ENCODE measurements at regions not wholly inside any gene's neighbourhood (a gene's known extent, or its start where the extent isn't known, plus 50 kb on each side); places are given as distances from the start of the nearest gene placed in this dataset.

DNA sequence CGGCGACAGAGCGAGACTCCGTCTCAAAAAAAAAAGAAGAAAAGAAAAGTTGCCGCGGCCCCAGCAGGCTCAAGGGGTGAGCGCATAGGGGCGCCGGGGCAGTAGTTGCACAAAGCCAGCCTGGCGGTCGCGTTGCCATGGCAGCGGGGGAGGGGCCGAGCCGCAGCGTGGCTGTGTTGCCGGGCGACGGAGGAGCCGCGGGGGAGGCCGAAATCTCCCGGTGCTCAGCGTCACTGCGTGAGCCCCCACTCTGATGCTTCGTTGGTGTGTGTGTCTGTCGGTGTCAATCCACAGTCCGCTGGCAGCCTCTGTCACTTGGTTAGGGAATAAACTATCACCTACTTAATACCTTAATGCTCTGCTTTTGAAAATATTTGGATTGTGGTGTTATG lies 82.9 kb upstream of the C1QTNF9B start:
- no peak for DNase-seq (ENCODE audit: extremely low read depth, low read depth)
- peak overlapping the region; percentile 55 for H3K4me3 ChIP-seq (replicated peaks; ENCODE audit: low read depth, low read length)
- TF ChIP-seq CTCF (IDR thresholded peaks at IDR 0.05; ENCODE audit: low read depth, low read length, missing control alignments), result no peak

DNA sequence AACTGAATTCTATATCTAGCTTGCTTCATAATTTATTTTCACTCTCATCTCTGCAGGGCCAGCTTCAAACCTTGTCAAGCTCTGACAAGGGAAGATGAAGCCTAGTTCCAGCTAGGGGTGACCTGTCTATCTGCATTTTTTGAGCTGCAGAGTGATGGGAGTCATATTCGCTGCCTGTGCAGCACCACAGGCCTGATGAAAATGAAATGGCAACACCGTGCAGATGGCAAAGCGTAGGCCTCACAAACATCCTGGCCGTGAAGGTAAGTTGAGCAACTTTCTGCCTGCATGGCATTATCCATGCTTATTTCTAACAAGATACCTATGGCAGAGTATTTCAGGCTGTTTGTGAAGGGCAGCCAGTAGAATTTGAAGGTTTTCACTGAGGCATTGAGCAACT lies 86.4 kb upstream of the C1QTNF9B start:
- no peak overlapping the region for H3K4me3 ChIP-seq (replicated peaks; ENCODE audit: low read depth, low read length)
- no peak for DNase-seq (ENCODE audit: extremely low read depth, low read depth)
- no peak for TF ChIP-seq CTCF (IDR thresholded peaks at IDR 0.05; ENCODE audit: low read depth, low read length, missing control alignments)

DNA sequence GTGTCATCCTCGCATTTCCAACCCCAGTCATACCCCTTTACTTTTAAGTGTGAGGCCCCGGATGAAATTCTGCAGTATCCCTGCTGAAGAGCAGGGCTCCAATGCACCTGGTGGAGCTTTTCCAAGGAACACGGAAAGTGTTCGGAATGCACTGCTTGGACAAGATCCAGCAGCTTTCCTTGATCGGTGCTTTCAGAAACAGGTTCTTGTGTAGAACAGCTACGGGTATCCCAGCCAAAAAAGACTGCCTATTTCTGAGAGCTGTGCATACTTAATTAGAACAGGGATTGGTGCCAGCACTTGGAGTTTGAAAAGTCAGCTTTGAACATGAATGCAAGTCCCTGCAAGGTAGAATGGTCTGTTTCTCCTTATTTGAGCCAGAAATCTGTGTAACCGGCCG lies 87.2 kb upstream of the C1QTNF9B start:
- no peak overlapping the region for H3K4me3 ChIP-seq (replicated peaks; ENCODE audit: low read depth, low read length)
- TF ChIP-seq CTCF (IDR thresholded peaks at IDR 0.05; ENCODE audit: low read depth, low read length, missing control alignments), result no peak
- no peak for DNase-seq (ENCODE audit: extremely low read depth, low read depth)

DNA sequence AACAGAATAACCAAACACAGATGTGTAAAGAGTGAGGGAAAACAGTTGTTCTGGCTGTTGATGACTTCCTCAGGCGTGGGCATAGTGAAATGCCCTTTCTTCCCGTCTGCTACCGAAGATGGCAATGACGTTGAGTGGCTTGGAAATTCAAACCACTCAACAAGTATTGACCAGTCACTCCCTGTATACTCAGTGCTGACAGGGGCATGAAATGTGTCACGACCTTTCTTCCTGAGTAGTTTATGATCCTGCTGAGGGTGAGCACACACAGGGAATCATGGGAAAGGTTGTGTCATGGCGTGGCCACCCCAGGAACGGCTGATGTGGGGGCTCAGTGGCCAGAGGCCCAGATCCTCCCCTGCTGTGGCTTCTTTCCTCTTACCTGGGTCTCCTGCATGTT lies 87.8 kb upstream of the C1QTNF9B start:
- DNase-seq (ENCODE audit: extremely low read depth, low read depth), result no peak
- no peak for TF ChIP-seq CTCF (IDR thresholded peaks at IDR 0.05; ENCODE audit: low read depth, low read length, missing control alignments)
- no peak overlapping the region for H3K4me3 ChIP-seq (replicated peaks; ENCODE audit: low read depth, low read length)

GRCh38 chr13:23985839-23986238 lies 88.5 kb upstream of the C1QTNF9B start:
- DNase-seq (ENCODE audit: extremely low read depth, low read depth), result no peak
- no peak for TF ChIP-seq CTCF (IDR thresholded peaks at IDR 0.05; ENCODE audit: low read depth, low read length, missing control alignments)
- H3K4me3 ChIP-seq (replicated peaks; ENCODE audit: low read depth, low read length), result no peak overlapping the region

DNA sequence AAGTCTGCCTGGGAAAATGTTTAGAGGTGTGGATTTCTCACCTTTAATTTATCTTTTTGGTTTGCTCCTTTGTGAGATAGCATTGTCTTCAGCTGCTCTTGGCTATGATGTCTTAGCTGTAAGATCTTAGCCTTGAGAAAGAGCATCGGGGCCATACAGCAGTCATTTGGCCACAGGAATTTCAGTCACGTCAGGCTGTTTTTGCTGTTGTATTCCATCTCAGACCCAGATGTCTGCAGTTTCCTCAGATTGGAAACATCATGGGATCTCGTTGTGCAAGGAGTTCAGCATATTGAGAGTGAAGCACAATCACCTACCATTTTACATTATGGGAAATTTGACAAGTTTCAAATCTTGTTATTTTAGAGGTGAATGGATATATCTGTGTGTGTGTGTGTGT lies 89.3 kb upstream of the C1QTNF9B start:
- DNase-seq (ENCODE audit: extremely low read depth, low read depth), result no peak
- no peak for TF ChIP-seq CTCF (IDR thresholded peaks at IDR 0.05; ENCODE audit: low read depth, low read length, missing control alignments)
- H3K4me3 ChIP-seq (replicated peaks; ENCODE audit: low read depth, low read length), result no peak overlapping the region

GRCh38 chr13:23987331-23987894 lies 90.1 kb upstream of the C1QTNF9B start:
- no peak for DNase-seq (ENCODE audit: extremely low read depth, low read depth)
- H3K4me3 ChIP-seq (replicated peaks; ENCODE audit: low read depth, low read length), result no peak overlapping the region
- no peak for TF ChIP-seq CTCF (IDR thresholded peaks at IDR 0.05; ENCODE audit: low read depth, low read length, missing control alignments)

All from HFF-Myc (cell line).